Kidney (tissue), 13 donors: ENCODE measurements at regions not wholly inside any gene's neighbourhood (a gene's known extent, or its start where the extent isn't known, plus 50 kb on each side); places are given as distances from the start of the nearest gene placed in this dataset.

Source experiments
- DNase-seq, 5 donors: peaks; one replicate each; pipeline ENCODE4 v3.0.0-alpha.2; 2013 to 2020
- FAIRE-seq: peaks from 2 replicates; lab custom pipeline; 2012; peaks lifted over from hg19 to GRCh38; lab: Jason Lieb, UNC
- H3K27ac ChIP-seq, 2 donors: one replicate each; pipeline ENCODE4 v1.7.0; 2013; ENCODE audit warnings: low read depth in 2 of 2, low read length in 2 of 2, inconsistent platforms in 1 of 2
- H3K27me3 ChIP-seq: one replicate; pipeline ENCODE4 v1.7.1; 2013; ENCODE audit warnings: low read length, inconsistent platforms; ENCODE audit not compliant: control insufficient read depth, insufficient read depth
- H3K36me3 ChIP-seq, 3 donors: one replicate each; pipeline versions ENCODE4 v1.7.0 to v1.7.1; 2013; ENCODE audit warnings: low read length in 3 of 3, control low read depth in 1 of 3, inconsistent platforms in 1 of 3; ENCODE audit not compliant: insufficient read depth in 3 of 3, control insufficient read depth in 2 of 3
- H3K4me1 ChIP-seq, 3 donors: one replicate each; pipeline versions ENCODE4 v1.7.0 to v1.7.1; 2013; ENCODE audit warnings: low read length in 3 of 3, inconsistent platforms in 1 of 3, low read depth in 1 of 3; ENCODE audit not compliant: control insufficient read depth in 2 of 3, insufficient read depth in 2 of 3
- H3K4me3 ChIP-seq, 3 donors: one replicate each; pipeline versions ENCODE4 v1.7.0 to v1.8.1; 2013; ENCODE audit warnings: low read length in 3 of 3, control low read depth in 1 of 3, inconsistent platforms in 1 of 3
- H3K9ac ChIP-seq, 3 donors: one replicate each; pipeline versions ENCODE4 v1.7.0 to v1.7.1; 2013; ENCODE audit warnings: low read length in 3 of 3, control low read depth in 1 of 3, inconsistent platforms in 1 of 3
- H3K9me3 ChIP-seq, 3 donors: one replicate each; pipeline versions ENCODE4 v1.7.0 to v1.7.1; 2013; ENCODE audit warnings: low read length in 3 of 3, control low read depth in 1 of 3, inconsistent platforms in 1 of 3; ENCODE audit not compliant: control insufficient read depth in 2 of 3, insufficient read depth in 1 of 3
- intact Hi-C: fragments of 100-400 bp; cut with DNase I; formaldehyde crosslinking; loops from one replicate; pipeline ENCODE4 v1.11.1; 2022
- TF ChIP-seq, protein P1 (sequence below): IDR thresholded peaks from 3 replicates; pipeline ENCODE4 v1.5.1; 2012; ENCODE audit warnings: mild to moderate bottlenecking, moderate library complexity, borderline replicate concordance; ENCODE audit not compliant: insufficient read depth; ENCODE audit errors: extremely low read depth
- donor health status: control.
- donor health status: control.
- donor health status: control.
- donor health status: control.
- donor health status: control.
- donor health status: DM: yes; HTN: yes; CAD: no.
- donor health status: Normal renal cell carcinoma (clear cell type).

DNA sequence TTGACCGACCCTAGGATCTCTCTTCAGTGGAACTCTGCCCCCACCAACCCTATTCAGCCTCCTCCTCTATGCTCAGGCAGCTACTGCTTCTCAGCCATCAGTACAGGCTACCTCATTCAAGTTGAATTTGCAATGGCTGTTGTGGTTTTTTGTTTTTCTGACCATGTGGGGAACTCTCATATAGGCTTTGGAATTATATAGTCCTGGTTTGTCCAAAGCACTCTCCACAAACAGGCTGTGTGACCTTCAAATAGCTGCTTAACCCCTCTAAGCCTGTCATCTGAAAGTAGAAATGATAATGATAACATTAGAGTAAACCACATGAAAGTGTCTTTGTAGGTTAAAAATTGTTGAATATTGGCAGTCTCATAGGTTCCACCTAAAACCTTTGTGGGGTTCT lies 80.3 kb downstream of the UNC5CL start:
- Histone ChIP-seq H3K9ac (no peak overlapping the region), H3K4me3 (no peak overlapping the region), H3K27ac (no peak overlapping the region), H3K27me3 (no peaks in the 10 kb centered on the region), H3K9me3 (no peaks in the 10 kb centered on the region), H3K4me1 (no peaks in the 10 kb centered on the region), H3K36me3 (no peaks in the 10 kb centered on the region)
- no peak for DNase-seq
- TF ChIP-seq, protein P1, sequence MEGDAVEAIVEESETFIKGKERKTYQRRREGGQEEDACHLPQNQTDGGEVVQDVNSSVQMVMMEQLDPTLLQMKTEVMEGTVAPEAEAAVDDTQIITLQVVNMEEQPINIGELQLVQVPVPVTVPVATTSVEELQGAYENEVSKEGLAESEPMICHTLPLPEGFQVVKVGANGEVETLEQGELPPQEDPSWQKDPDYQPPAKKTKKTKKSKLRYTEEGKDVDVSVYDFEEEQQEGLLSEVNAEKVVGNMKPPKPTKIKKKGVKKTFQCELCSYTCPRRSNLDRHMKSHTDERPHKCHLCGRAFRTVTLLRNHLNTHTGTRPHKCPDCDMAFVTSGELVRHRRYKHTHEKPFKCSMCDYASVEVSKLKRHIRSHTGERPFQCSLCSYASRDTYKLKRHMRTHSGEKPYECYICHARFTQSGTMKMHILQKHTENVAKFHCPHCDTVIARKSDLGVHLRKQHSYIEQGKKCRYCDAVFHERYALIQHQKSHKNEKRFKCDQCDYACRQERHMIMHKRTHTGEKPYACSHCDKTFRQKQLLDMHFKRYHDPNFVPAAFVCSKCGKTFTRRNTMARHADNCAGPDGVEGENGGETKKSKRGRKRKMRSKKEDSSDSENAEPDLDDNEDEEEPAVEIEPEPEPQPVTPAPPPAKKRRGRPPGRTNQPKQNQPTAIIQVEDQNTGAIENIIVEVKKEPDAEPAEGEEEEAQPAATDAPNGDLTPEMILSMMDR = no peak
- FAIRE-seq = no peak
- intact Hi-C loops = no loop called here

DNA sequence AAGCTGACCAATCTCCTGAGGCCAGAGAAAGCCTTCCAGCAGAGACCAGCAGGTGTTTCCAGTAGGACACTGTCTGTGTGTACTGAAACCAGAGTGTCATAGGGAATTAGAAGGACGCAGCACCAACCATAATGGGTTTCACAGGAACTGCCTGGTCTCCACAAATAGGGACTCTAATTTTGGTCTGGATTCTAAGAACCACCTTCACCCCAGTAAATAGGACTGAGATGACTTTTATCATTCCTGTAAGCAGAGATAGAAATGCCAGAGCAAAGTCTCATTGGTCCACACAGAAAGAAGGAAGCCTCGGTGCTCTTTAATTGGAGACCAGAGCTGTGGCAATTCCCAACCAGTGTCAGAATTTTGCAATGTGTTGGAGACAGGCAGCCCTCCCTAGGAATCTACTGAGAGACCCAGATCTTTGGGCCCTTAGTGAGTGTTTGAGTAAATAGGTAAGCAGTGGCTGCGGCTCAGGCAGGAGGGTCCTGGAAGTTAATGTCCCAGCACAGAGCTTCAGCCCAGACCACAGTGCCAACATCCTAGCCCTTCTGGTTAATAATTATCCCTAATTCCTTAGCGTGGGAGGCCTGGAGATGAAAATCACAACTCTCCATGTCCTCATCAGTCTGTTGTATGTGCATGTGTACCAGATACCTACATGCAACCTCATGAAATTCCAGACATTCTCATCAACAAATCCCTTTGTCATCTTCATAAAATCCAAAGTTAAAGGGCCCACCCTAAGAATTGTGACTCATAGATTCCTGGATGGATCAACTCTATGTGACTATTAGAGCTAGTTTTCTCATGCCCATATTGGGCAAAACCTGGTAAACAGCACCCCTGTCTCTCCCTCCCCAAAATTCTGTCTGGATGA lies 81.2 kb downstream of the UNC5CL start:
- intact Hi-C loops = no loop called here
- no peaks in the 10 kb centered on the region for H3K27me3 ChIP-seq
- H3K4me1 ChIP-seq = no peaks in the 10 kb centered on the region
- H3K36me3 ChIP-seq = no peaks in the 10 kb centered on the region
- no peaks in the 10 kb centered on the region for H3K9me3 ChIP-seq
- no peak overlapping the region for H3K4me3 ChIP-seq
- H3K27ac ChIP-seq = no peak overlapping the region
- no peak for FAIRE-seq
- peak in 3 of 5 donors; percentile 48 to 65 (median 64) for DNase-seq
- TF ChIP-seq, protein P1 = no peak
- H3K9ac ChIP-seq = no peak overlapping the region

DNA sequence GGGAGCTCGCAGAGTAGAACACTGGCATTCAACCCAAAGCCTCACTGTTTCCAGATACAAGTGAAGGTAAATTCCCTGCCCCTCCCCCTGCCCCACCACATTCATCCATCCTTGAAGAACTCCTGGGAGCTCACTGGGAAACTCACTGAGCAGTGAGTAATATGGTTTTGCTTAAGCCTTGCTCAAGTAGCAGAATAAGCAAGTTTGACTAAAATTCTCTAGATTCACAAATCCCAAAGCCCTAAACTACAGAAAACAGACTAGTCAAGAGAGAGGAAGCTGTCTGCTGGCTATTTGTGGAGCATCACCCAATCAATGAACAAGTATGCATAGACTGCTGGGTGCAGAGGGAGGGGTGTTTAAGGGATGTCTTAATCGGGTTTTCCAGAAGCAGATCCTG lies 82.1 kb downstream of the UNC5CL start:
- no peak for FAIRE-seq
- no peak for DNase-seq
- intact Hi-C loops = no loop called here
- TF ChIP-seq, protein P1 = no peak
- no peaks in the 10 kb centered on the region for H3K9me3 ChIP-seq
- no peak overlapping the region for H3K27ac ChIP-seq
- no peaks in the 10 kb centered on the region for H3K4me1 ChIP-seq
- no peak overlapping the region for H3K4me3 ChIP-seq
- H3K27me3 ChIP-seq = no peaks in the 10 kb centered on the region
- no peaks in the 10 kb centered on the region for H3K36me3 ChIP-seq
- H3K9ac ChIP-seq = no peak overlapping the region
